D721Med (cell line): ENCODE measurements at regions not wholly inside any gene's neighbourhood (a gene's known extent, or its start where the extent isn't known, plus 50 kb on each side); places are given as distances from the start of the nearest gene placed in this dataset.

Experiments
- DNase-seq: peaks from one replicate; pipeline ENCODE4 v3.0.0; 2011; ENCODE audit warnings: low spot score; ENCODE audit not compliant: insufficient read length
- FAIRE-seq: peaks from 2 replicates; lab custom pipeline; 2011; peaks lifted over from hg19 to GRCh38; lab: Jason Lieb, UNC
- TF ChIP-seq, protein P1 (sequence below): IDR thresholded peaks from 2 replicates; pipeline ENCODE4 v1.5.1; 2012; ENCODE audit warnings: mild to moderate bottlenecking, control low read depth; ENCODE audit not compliant: insufficient read depth; ENCODE audit errors: missing control alignments

DNA sequence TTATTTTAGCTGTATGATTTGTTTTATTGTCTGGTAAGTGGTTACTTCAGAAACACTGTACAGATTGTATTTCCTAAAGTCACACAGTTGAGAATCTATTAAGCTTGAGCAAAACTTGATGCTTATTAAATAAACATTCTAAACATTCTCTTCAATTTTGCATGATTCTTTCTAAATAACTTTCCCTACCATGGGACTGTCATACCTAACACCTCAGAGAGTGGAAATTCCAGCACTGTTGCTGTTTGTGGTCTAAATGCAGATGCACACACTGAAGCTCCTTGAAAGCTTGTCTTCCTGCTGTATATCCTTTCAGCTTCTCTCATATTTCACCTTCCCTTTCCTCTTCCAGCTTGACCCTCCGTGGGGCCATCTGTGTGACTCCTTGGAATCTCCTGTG is 392.0 kb downstream of the LRIG3 start:
- TF ChIP-seq, protein P1, sequence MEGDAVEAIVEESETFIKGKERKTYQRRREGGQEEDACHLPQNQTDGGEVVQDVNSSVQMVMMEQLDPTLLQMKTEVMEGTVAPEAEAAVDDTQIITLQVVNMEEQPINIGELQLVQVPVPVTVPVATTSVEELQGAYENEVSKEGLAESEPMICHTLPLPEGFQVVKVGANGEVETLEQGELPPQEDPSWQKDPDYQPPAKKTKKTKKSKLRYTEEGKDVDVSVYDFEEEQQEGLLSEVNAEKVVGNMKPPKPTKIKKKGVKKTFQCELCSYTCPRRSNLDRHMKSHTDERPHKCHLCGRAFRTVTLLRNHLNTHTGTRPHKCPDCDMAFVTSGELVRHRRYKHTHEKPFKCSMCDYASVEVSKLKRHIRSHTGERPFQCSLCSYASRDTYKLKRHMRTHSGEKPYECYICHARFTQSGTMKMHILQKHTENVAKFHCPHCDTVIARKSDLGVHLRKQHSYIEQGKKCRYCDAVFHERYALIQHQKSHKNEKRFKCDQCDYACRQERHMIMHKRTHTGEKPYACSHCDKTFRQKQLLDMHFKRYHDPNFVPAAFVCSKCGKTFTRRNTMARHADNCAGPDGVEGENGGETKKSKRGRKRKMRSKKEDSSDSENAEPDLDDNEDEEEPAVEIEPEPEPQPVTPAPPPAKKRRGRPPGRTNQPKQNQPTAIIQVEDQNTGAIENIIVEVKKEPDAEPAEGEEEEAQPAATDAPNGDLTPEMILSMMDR, result no peak
- FAIRE-seq (no peak), DNase-seq (no peak)

DNA sequence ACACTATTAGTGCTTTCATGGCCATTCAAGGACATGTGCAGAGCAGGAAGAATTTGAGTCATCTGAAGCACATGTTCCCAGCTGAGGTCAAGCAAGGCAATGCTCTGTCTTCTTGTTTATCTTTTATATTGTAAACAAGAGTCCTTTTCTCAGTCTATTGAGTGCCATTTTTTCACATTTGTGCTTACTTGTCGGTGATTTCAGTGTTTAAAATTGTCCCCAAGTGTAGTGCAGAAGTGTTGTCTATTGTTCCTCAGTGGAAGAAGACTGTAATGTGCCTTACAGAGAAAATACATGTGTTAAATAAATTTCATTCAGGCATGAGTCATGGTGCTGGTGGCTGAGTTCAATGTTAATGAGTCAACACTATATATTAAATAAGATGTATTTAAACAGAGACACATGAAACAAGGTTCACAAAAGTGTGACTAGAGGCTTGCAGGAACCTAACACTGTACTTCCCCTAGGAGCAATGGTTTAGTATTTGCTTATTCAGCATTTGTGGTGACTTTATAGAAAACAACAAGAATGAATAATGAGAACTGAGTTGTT is 391.1 kb downstream of the LRIG3 start:
- TF ChIP-seq, protein P1, result no peak
- FAIRE-seq (no peak), DNase-seq (no peak)

DNA sequence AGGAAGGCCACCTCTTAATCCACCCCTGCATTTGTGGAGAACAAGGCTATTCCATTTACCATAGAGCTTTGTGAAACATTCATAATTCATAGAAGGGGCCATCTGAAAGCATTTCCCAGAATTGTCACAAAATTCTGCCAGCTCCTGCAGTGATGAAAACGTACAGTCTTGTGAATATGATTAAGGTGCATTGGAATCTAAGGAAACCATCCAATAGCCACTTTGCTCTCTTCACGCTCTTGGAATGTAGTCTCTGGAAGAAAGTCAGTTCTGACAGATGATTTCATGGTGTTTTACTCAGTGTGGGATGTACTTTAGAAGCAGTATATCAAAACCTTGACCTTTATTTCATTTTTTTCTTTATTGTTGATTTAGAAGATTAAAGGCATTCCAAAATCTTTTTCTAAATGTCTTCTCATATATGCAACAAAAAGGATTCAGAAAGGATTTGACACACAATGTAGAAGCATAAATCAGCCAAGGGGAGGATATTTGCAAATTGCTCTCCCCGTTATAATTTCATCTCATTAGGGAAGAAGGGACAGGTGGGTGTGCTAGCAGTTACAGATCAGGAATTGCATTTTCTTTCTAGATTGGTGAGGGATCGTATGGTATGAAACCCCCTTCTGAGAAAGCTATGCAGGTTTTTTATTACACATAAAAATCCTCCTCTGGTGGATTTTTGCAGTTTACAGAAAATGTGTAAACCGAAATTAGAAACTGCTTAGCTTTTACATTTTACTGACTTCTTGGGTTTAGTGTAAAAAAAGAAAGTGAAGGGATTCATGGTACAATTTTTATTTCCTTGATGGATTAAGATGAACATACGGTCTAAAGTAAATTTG is 390.2 kb downstream of the LRIG3 start:
- TF ChIP-seq, protein P1, result no peak
- FAIRE-seq (no peak), DNase-seq (no peak)

DNA sequence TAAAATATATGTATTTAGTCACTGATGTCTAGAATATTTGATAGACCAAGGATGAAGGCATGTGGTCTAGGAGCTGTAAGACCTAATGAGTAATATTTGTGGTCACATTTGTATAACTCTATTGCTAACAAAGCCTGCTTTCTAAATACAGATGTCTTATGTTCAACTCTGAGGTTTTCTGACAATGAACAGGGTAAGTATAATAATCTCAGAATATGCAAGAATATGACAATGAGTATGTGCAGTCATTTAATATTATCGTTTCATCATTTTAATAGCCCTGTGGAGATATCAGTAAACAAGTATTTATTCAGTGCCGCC is 389.6 kb downstream of the LRIG3 start:
- DNase-seq (no peak), FAIRE-seq (no peak)
- TF ChIP-seq, protein P1, result no peak

DNA sequence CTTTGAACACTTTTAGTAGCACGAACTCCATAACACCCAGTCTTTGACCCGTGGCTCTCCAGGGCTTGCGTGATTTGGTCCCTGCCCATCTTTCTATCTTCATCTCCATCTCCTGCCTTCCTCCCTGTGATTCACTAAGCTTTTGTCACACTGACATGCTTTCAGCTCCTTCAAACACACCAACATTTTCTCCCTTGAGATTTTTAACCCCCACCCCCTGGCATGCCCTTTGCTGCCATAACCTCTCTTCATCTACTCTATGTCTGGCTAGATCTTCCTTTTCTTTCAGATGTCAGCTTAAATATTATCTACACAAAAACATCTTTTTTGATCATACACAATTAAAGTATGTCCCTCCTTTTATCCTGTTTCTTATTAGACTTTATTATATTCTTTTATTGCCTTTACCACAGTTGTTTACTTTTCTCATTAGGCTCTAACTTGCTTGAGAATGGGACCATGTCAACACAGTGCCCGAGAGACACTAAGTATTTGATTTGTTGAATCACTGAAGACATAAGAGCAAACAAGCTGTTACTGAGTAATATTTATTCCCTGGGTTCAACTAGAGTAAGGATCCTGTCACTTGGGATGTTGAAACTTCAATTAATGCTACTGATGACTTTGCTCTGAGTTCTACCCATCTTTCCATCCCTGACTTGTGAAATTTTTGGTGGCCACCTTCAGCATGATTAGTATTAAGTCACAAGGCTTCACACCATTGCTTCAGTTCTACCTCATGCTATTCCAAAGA is 387.3 kb downstream of the LRIG3 start:
- TF ChIP-seq, protein P1, result no peak
- DNase-seq, result no peak
- no peak for FAIRE-seq

DNA sequence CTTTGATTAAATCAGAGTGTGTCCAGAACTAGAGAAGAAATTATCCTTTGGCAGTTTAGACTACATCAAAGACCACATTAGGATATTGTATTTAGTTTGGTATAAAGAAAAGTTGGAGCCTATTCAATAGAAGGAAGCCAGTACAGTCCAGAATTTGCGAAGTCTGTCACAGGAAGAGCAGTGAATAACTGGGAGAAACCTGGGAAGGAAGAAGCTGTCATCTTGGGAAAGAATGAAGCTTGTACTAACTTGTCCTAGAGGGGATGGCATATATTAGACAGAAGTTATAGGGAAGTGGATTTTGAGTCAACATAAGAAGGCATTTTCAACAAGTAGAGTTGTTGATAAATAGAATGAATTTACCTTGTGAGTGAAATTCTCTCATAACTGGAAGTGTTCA is 386.7 kb downstream of the LRIG3 start:
- FAIRE-seq, result no peak
- TF ChIP-seq, protein P1, result no peak
- no peak for DNase-seq
